Trophoblast cell (in vitro differentiated cells and primary cell): ENCODE measurements at regions not wholly inside any gene's neighbourhood (a gene's known extent, or its start where the extent isn't known, plus 50 kb on each side); places are given as distances from the start of the nearest gene placed in this dataset.

ENCODE experiments used
- DNase-seq, 2 donors: peaks; one replicate each; pipeline ENCODE4 v3.0.0-alpha.2; 2016
- H2AFZ ChIP-seq: 2 replicates; pipeline ENCODE4 v1.6.1; 2013; ENCODE audit warnings: low read length, moderate library complexity, mild to moderate bottlenecking; ENCODE audit not compliant: insufficient read depth, poor library complexity
- H2AK5ac ChIP-seq: 2 replicates; pipeline ENCODE4 v1.6.1; 2013; ENCODE audit warnings: mild to moderate bottlenecking, low read length
- H2BK120ac ChIP-seq: 2 replicates; pipeline ENCODE4 v1.6.1; 2013; ENCODE audit warnings: low read length, mild to moderate bottlenecking, moderate library complexity; ENCODE audit not compliant: insufficient read depth, poor library complexity
- H2BK12ac ChIP-seq: 2 replicates; pipeline ENCODE4 v1.6.1; 2013; ENCODE audit warnings: mild to moderate bottlenecking, low read length, moderate library complexity
- H2BK5ac ChIP-seq: 2 replicates; pipeline ENCODE4 v1.6.1; 2013; ENCODE audit warnings: low read length, low read depth, moderate library complexity, mild to moderate bottlenecking; ENCODE audit not compliant: poor library complexity
- H3K14ac ChIP-seq: 2 replicates; pipeline ENCODE4 v1.6.1; 2013; ENCODE audit warnings: mild to moderate bottlenecking, low read length
- H3K18ac ChIP-seq: 2 replicates; pipeline ENCODE4 v1.6.1; 2013; ENCODE audit warnings: mild to moderate bottlenecking, low read length
- H3K23ac ChIP-seq: 2 replicates; pipeline ENCODE4 v1.6.1; 2013; ENCODE audit warnings: low read length
- H3K27ac ChIP-seq: 2 replicates; pipeline ENCODE4 v1.5.1; 2013; ENCODE audit warnings: low read depth, mild to moderate bottlenecking, inconsistent platforms, low read length, moderate library complexity
- H3K27me3 ChIP-seq: 2 replicates; pipeline ENCODE4 v1.6.1; 2013; ENCODE audit warnings: inconsistent platforms, mild to moderate bottlenecking, low read length, moderate library complexity; ENCODE audit not compliant: insufficient read depth
- H3K36me3 ChIP-seq, 2 experiments: 1 replicate in 1 of 2; 2 replicates in 1 of 2; pipeline ENCODE4 v1.6.1; 2013; ENCODE audit warnings: low read length in 2 of 2, mild to moderate bottlenecking in 2 of 2, moderate library complexity in 1 of 2; ENCODE audit not compliant: insufficient read depth in 2 of 2, control insufficient read depth in 1 of 2
- H3K4ac ChIP-seq: 2 replicates; pipeline ENCODE4 v1.6.1; 2013; ENCODE audit warnings: low read depth, mild to moderate bottlenecking, low read length, moderate library complexity
- H3K4me1 ChIP-seq, 2 experiments: 1 replicate in 1 of 2; 2 replicates in 1 of 2; pipeline ENCODE4 v1.6.1; 2013; ENCODE audit warnings: low read length in 2 of 2, mild to moderate bottlenecking in 2 of 2, moderate library complexity in 1 of 2; ENCODE audit not compliant: insufficient read depth in 2 of 2, control insufficient read depth in 1 of 2
- H3K4me2 ChIP-seq: 2 replicates; pipeline ENCODE4 v1.6.1; 2013; ENCODE audit warnings: inconsistent platforms, mild to moderate bottlenecking, low read length, moderate library complexity
- H3K4me3 ChIP-seq: 2 replicates; pipeline ENCODE4 v1.5.1; 2013; ENCODE audit warnings: mild to moderate bottlenecking, low read depth, low read length, inconsistent platforms
- H3K79me1 ChIP-seq: one replicate; pipeline ENCODE4 v1.6.1; 2013; ENCODE audit warnings: low read length
- H3K79me2 ChIP-seq: 2 replicates; pipeline ENCODE4 v1.6.1; 2013; ENCODE audit warnings: low read length, mild to moderate bottlenecking; ENCODE audit not compliant: control insufficient read depth, insufficient read depth, poor library complexity
- H3K9ac ChIP-seq: 2 replicates; pipeline ENCODE4 v1.6.1; 2013; ENCODE audit warnings: mild to moderate bottlenecking, low read length
- H3K9me3 ChIP-seq: 2 replicates; pipeline ENCODE4 v1.6.1; 2013; ENCODE audit warnings: low read depth, mild to moderate bottlenecking, control low read depth, inconsistent platforms, low read length; ENCODE audit not compliant: insufficient read depth
- H4K12ac ChIP-seq: 2 replicates; pipeline ENCODE4 v1.6.1; 2013; ENCODE audit warnings: low read depth, mild to moderate bottlenecking, low read length, moderate library complexity
- H4K8ac ChIP-seq: 2 replicates; pipeline ENCODE4 v1.6.1; 2013; ENCODE audit warnings: low read depth, mild to moderate bottlenecking, low read length, moderate library complexity
- H4K91ac ChIP-seq: one replicate; pipeline ENCODE4 v1.6.1; 2013; ENCODE audit warnings: low read depth, mild to moderate bottlenecking, low read length, moderate library complexity
- WGBS: extraction: QIAGEN DNeasy Blood & Tissue Kit; methylation state at CpG from one replicate; pipeline ENCODE4 v1.1.7; 2013; ENCODE audit warnings: missing lambda C conversion rate; ENCODE audit not compliant: insufficient read length, insufficient coverage; ENCODE audit errors: extremely low coverage; 5-methylcytosine and 5-hydroxymethylcytosine counted together

GRCh38 chr15:97597801-97598200, 362.7 kb upstream of the ARRDC4 start:
- no peaks in the 10 kb centered on the region for H3K9me3 ChIP-seq
- no peak overlapping the region for H4K8ac ChIP-seq
- no peak overlapping the region for H2BK12ac ChIP-seq
- H3K9ac ChIP-seq: no peak overlapping the region
- no peaks in the 10 kb centered on the region for H3K79me2 ChIP-seq
- no peak overlapping the region for H2BK120ac ChIP-seq
- H4K91ac ChIP-seq: no peak overlapping the region
- no peaks in the 10 kb centered on the region for H3K79me1 ChIP-seq
- DNase-seq: no peak
- no CpG with 5 or more reads among the region's 5 CpGs for WGBS
- no peaks in the 10 kb centered on the region for H3K36me3 ChIP-seq
- no peak overlapping the region for H3K23ac ChIP-seq
- no peak overlapping the region for H4K12ac ChIP-seq
- H3K4me2 ChIP-seq: no peak overlapping the region
- no peaks in the 10 kb centered on the region for H3K4me1 ChIP-seq
- H3K4ac ChIP-seq: no peak overlapping the region
- no peak overlapping the region for H3K4me3 ChIP-seq
- no peak overlapping the region for H2BK5ac ChIP-seq
- no peak overlapping the region for H2AK5ac ChIP-seq
- no peak overlapping the region for H3K18ac ChIP-seq
- H2AFZ ChIP-seq: no peak overlapping the region
- no peak overlapping the region for H3K27ac ChIP-seq
- no peak overlapping the region for H3K14ac ChIP-seq
- H3K27me3 ChIP-seq: no peaks in the 10 kb centered on the region

DNA sequence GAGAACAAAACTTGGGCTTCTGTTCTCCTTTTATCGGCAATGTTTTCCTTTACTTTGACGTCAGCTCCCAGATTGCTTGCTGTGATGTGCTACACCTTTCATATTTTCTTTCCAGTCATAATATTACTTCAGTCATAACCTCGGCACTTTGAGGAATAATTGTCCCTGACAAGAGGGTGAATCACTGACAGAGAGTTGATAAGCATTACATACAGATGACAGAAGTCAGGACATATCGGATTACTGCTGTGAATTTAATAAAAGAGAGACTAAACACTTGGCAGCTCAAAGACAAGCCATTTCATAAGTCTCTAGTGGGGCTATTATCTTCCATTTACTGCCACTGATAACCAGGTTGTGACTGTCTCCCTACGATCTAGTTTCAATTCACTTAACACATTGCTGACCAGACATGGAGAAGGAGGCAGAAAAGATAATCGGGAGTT, 362.1 kb upstream of the ARRDC4 start:
- Histone ChIP-seq H3K23ac (no peak overlapping the region), H3K4me2 (no peak overlapping the region), H3K27ac (no peak overlapping the region), H3K9ac (no peak overlapping the region), H4K91ac (no peak overlapping the region), H2BK12ac (no peak overlapping the region), H2AFZ (no peak overlapping the region), H3K18ac (no peak overlapping the region), H3K79me2 (no peaks in the 10 kb centered on the region), H3K9me3 (no peaks in the 10 kb centered on the region), H3K36me3 (no peaks in the 10 kb centered on the region), H4K8ac (no peak overlapping the region), H3K14ac (no peak overlapping the region), H3K27me3 (no peaks in the 10 kb centered on the region), H2BK5ac (no peak overlapping the region), H3K79me1 (no peaks in the 10 kb centered on the region), H2BK120ac (no peak overlapping the region), H3K4ac (no peak overlapping the region), H4K12ac (no peak overlapping the region), H3K4me3 (no peak overlapping the region), H2AK5ac (no peak overlapping the region), H3K4me1 (no peaks in the 10 kb centered on the region)
- no CpG with 5 or more reads among the region's 6 CpGs for WGBS
- DNase-seq: peak; percentile 13 to 60

DNA sequence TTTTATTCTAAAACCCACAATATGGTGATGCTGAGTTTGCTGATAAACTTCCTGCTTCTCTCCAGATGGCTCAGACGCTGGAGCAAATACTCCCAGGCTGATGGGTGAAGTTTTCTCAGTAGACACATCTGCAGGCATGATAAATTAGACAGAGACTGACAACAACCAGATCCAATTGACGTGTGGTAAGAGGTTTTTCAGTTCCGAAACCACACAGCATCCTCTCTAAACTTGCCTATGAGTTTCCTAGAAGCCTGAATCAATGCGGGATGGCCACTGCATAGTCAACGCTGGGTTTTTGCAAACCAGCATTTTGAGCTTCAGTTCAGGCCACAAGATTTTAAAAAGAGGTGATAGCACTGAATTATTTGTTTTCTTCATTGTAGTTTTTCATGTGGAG, 360.3 kb upstream of the ARRDC4 start:
- Histone ChIP-seq H3K9me3 (no peaks in the 10 kb centered on the region), H3K23ac (no peak overlapping the region), H2BK12ac (no peak overlapping the region), H4K8ac (no peak overlapping the region), H3K4me3 (no peak overlapping the region), H3K27me3 (no peaks in the 10 kb centered on the region), H3K79me2 (no peaks in the 10 kb centered on the region), H2AFZ (no peak overlapping the region), H3K18ac (no peak overlapping the region), H4K12ac (no peak overlapping the region), H2AK5ac (no peak overlapping the region), H3K9ac (no peak overlapping the region), H4K91ac (no peak overlapping the region), H3K4me2 (no peak overlapping the region), H2BK120ac (no peak overlapping the region), H3K4ac (no peak overlapping the region), H3K36me3 (no peaks in the 10 kb centered on the region), H2BK5ac (no peak overlapping the region), H3K4me1 (no peaks in the 10 kb centered on the region), H3K27ac (no peak overlapping the region), H3K14ac (no peak overlapping the region), H3K79me1 (no peaks in the 10 kb centered on the region)
- DNase-seq: no peak
- no CpG with 5 or more reads among the region's 5 CpGs for WGBS

- no peaks in the 10 kb centered on the region for H3K79me1 ChIP-seq
- no peak overlapping the region for H3K14ac ChIP-seq
- no peak overlapping the region for H2AK5ac ChIP-seq
- H3K4me1 ChIP-seq: no peaks in the 10 kb centered on the region
- no peak overlapping the region for H4K91ac ChIP-seq
- no peak overlapping the region for H3K9ac ChIP-seq
- no peaks in the 10 kb centered on the region for H3K9me3 ChIP-seq
- H2BK12ac ChIP-seq: no peak overlapping the region
- DNase-seq: no peak
- no peak overlapping the region for H4K12ac ChIP-seq
- no peak overlapping the region for H2BK120ac ChIP-seq
- H3K27ac ChIP-seq: no peak overlapping the region
- H3K79me2 ChIP-seq: no peaks in the 10 kb centered on the region
- H3K27me3 ChIP-seq: no peaks in the 10 kb centered on the region
- H3K4me3 ChIP-seq: no peak overlapping the region
- no peak overlapping the region for H2AFZ ChIP-seq
- H2BK5ac ChIP-seq: no peak overlapping the region
- H3K4me2 ChIP-seq: no peak overlapping the region
- H3K36me3 ChIP-seq: no peaks in the 10 kb centered on the region
- no CpG with 5 or more reads among the region's 2 CpGs for WGBS
- H3K4ac ChIP-seq: no peak overlapping the region
- no peak overlapping the region for H4K8ac ChIP-seq
- no peak overlapping the region for H3K18ac ChIP-seq
- no peak overlapping the region for H3K23ac ChIP-seq
Observed at GRCh38 chr15:97604677-97605076, 355.8 kb upstream of the ARRDC4 start.
